Suprapubic skin (tissue), 4 donors: ENCODE measurements at regions not wholly inside any gene's neighbourhood (a gene's known extent, or its start where the extent isn't known, plus 50 kb on each side); places are given as distances from the start of the nearest gene placed in this dataset.

Source experiments
- DNase-seq, 2 donors: peaks; one replicate each; pipeline ENCODE4 v3.0.0-alpha.2; 2019; ENCODE audit warnings: low spot score in 2 of 2
- H3K27ac ChIP-seq: fragments of 200-600 bp; sonication (generic); one replicate; pipeline ENCODE4 v1.5.1; 2019
- H3K27me3 ChIP-seq: fragments of 200-600 bp; sonication (generic); one replicate; pipeline ENCODE4 v1.5.1; 2019
- H3K36me3 ChIP-seq: fragments of 200-600 bp; sonication (generic); one replicate; pipeline ENCODE4 v1.5.1; 2019
- H3K4me1 ChIP-seq: fragments of 200-600 bp; sonication (generic); one replicate; pipeline ENCODE4 v1.5.1; 2019
- H3K4me3 ChIP-seq: fragments of 200-600 bp; sonication (generic); one replicate; pipeline ENCODE4 v1.5.1; 2019; ENCODE audit warnings: mild to moderate bottlenecking
- H3K9me3 ChIP-seq: fragments of 200-600 bp; sonication (generic); one replicate; pipeline ENCODE4 v1.5.1; 2019
- EP300 ChIP-seq: sonication (generic); formaldehyde crosslinking; IDR thresholded peaks from one replicate; pipeline ENCODE4 v1.6.1; 2017; ENCODE audit warnings: antibody characterized with exemption
- POLR2A ChIP-seq, 2 donors: fragments of 450-650 bp; IDR thresholded peaks; one replicate each; pipeline ENCODE4 v1.6.1; 2017; ENCODE audit warnings: antibody characterized with exemption in 2 of 2, mild to moderate bottlenecking in 2 of 2, moderate library complexity in 2 of 2
- POLR2AphosphoS5 ChIP-seq, 3 donors: sonication (generic); formaldehyde crosslinking; IDR thresholded peaks; one replicate each; pipeline ENCODE4 v1.6.1; 2017; ENCODE audit warnings: antibody characterized with exemption in 3 of 3
- WGBS: methylation state at CpG from one replicate; pipeline ENCODE4 v1.1.5; 2018; 5-methylcytosine and 5-hydroxymethylcytosine counted together
- TF ChIP-seq, protein P1 (sequence below), 2 donors: fragments of 200-600 bp in 1 of 2; fragments of 450-650 bp in 1 of 2; sonication (generic) in 1 of 2; IDR thresholded peaks; one replicate each; pipeline ENCODE4 v1.5.1; 2016 to 2019; ENCODE audit warnings: antibody characterized with exemption in 2 of 2, mild to moderate bottlenecking in 1 of 2, moderate library complexity in 1 of 2

- H3K36me3 ChIP-seq, result no peaks in the 10 kb centered on the region
- TF ChIP-seq EP300 (no peak), POLR2A (IDR thresholded peaks at IDR 0.05) (no peak), POLR2AphosphoS5 (IDR thresholded peaks at IDR 0.05) (no peak)
- TF ChIP-seq, protein P1, sequence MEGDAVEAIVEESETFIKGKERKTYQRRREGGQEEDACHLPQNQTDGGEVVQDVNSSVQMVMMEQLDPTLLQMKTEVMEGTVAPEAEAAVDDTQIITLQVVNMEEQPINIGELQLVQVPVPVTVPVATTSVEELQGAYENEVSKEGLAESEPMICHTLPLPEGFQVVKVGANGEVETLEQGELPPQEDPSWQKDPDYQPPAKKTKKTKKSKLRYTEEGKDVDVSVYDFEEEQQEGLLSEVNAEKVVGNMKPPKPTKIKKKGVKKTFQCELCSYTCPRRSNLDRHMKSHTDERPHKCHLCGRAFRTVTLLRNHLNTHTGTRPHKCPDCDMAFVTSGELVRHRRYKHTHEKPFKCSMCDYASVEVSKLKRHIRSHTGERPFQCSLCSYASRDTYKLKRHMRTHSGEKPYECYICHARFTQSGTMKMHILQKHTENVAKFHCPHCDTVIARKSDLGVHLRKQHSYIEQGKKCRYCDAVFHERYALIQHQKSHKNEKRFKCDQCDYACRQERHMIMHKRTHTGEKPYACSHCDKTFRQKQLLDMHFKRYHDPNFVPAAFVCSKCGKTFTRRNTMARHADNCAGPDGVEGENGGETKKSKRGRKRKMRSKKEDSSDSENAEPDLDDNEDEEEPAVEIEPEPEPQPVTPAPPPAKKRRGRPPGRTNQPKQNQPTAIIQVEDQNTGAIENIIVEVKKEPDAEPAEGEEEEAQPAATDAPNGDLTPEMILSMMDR (IDR thresholded peaks at IDR 0.05), result no peak
- no peak overlapping the region for H3K4me3 ChIP-seq
- H3K4me1 ChIP-seq, result no peaks in the 10 kb centered on the region
- no peaks in the 10 kb centered on the region for H3K27me3 ChIP-seq
- H3K9me3 ChIP-seq, result no peaks in the 10 kb centered on the region
- DNase-seq, result no peak
- H3K27ac ChIP-seq, result no peak overlapping the region
Measured at GRCh38 chr3:103918336-103918735, 1448.4 kb upstream of the ALCAM start.

DNA sequence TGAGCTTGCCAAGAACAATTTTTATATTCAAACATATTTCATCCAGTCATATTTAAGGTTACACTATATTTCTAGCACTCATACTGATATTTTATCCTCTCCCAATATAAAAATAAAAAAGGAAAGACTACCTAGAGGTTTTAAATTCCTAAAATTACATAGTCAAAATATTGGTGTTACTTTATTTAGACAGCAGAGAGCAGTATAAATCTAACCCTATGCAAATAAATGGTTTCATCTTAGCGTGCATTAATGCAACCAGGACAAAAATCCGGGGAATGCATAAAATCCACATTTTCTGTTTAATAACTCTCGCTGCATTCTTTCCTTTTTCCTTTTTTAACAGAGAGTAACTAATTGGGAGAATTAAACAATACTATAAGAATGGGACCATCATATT is 1447.4 kb upstream of the ALCAM start:
- Histone ChIP-seq H3K4me3 (no peak overlapping the region), H3K27me3 (no peaks in the 10 kb centered on the region), H3K36me3 (no peaks in the 10 kb centered on the region), H3K27ac (no peak overlapping the region), H3K9me3 (no peaks in the 10 kb centered on the region), H3K4me1 (no peaks in the 10 kb centered on the region)
- no peak for DNase-seq
- no peak for TF ChIP-seq POLR2AphosphoS5 (IDR thresholded peaks at IDR 0.05)
- TF ChIP-seq POLR2A (IDR thresholded peaks at IDR 0.05), result no peak
- TF ChIP-seq EP300, result no peak
- TF ChIP-seq, protein P1 (IDR thresholded peaks at IDR 0.05), result no peak
- 46% methylated on average over 3 of the region's 3 CpGs for WGBS

- H3K27ac ChIP-seq, result no peak overlapping the region
- H3K4me1 ChIP-seq, result no peaks in the 10 kb centered on the region
- H3K4me3 ChIP-seq, result no peak overlapping the region
- H3K9me3 ChIP-seq, result no peaks in the 10 kb centered on the region
- no peaks in the 10 kb centered on the region for H3K27me3 ChIP-seq
- DNase-seq, result no peak
- H3K36me3 ChIP-seq, result no peaks in the 10 kb centered on the region
- TF ChIP-seq, protein P1 (IDR thresholded peaks at IDR 0.05), result no peak
- TF ChIP-seq POLR2AphosphoS5 (IDR thresholded peaks at IDR 0.05), result no peak
- no peak for TF ChIP-seq POLR2A (IDR thresholded peaks at IDR 0.05)
- no peak for TF ChIP-seq EP300
Measured at GRCh38 chr3:103923907-103924306, 1442.8 kb upstream of the ALCAM start.

GRCh38 chr3:103924544-103924943 is 1442.2 kb upstream of the ALCAM start:
- H3K4me3 ChIP-seq, result no peak overlapping the region

DNA sequence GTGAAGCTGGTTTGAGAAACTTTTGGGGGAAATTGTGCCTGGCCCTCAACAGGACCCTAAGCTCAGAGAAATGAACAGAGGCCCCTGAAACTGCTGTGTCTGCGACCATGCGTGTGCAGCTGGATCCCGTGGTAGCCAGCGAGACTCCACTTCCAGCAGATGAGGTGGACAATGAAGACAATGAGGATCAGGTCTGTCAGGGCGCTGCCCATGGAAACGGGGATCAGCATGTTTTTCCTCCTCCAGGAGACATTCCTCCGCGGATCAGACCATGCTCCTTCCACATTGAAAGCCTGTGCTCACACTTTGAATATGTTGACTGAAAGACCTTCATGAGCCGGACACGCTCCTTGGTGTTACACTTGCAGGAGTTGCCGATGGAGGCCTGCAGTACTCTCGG is 1439.8 kb upstream of the ALCAM start:
- TF ChIP-seq POLR2AphosphoS5 (IDR thresholded peaks at IDR 0.05) (no peak), EP300 (no peak), POLR2A (IDR thresholded peaks at IDR 0.05) (no peak)
- TF ChIP-seq, protein P1 (IDR thresholded peaks at IDR 0.05), result no peak
- Histone ChIP-seq H3K4me3 (no peak overlapping the region), H3K27ac (no peak overlapping the region), H3K4me1 (no peaks in the 10 kb centered on the region), H3K27me3 (no peaks in the 10 kb centered on the region), H3K36me3 (no peaks in the 10 kb centered on the region), H3K9me3 (no peaks in the 10 kb centered on the region)
- no peak for DNase-seq
- WGBS, result 94% methylated on average over 12 of the region's 12 CpGs

More at GRCh38 chr3:103924544-103924943, 1442.2 kb upstream of the ALCAM start:
- 35% methylated on average over 1 of the region's 1 CpG for WGBS
- Histone ChIP-seq H3K4me1 (no peaks in the 10 kb centered on the region), H3K36me3 (no peaks in the 10 kb centered on the region), H3K27ac (no peak overlapping the region), H3K27me3 (no peaks in the 10 kb centered on the region), H3K9me3 (no peaks in the 10 kb centered on the region)
- TF ChIP-seq POLR2AphosphoS5 (IDR thresholded peaks at IDR 0.05) (no peak), EP300 (no peak)
- no peak for DNase-seq

DNA sequence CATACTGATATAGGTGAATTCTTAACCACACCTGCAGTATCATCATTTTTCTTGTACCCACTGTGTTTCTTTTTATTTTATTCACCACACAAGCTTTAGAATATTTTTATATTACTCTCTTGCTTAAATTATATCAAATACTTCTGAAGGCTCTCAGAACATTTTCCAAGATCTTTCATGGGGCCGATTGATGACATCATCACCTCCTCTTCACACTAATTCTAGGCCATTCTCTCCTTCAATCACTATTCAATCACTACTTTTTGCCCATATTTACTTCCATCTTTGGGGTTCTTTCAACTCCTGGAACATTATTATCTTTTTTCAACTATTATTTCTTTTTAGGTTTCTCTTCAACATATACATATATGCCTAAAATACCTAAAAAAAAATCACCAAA is 1438.8 kb upstream of the ALCAM start:
- no peak for TF ChIP-seq POLR2AphosphoS5 (IDR thresholded peaks at IDR 0.05)
- no peak for TF ChIP-seq EP300
- TF ChIP-seq, protein P1 (IDR thresholded peaks at IDR 0.05), result no peak
- no peak for TF ChIP-seq POLR2A (IDR thresholded peaks at IDR 0.05)
- Histone ChIP-seq H3K27me3 (no peaks in the 10 kb centered on the region), H3K36me3 (no peaks in the 10 kb centered on the region), H3K9me3 (no peaks in the 10 kb centered on the region), H3K4me1 (no peaks in the 10 kb centered on the region), H3K4me3 (no peak overlapping the region), H3K27ac (no peak overlapping the region)
- 83% methylated on average over 1 of the region's 1 CpG for WGBS
- no peak for DNase-seq
